GM21717 (cell line): ENCODE measurements at regions not wholly inside any gene's neighbourhood (a gene's known extent, or its start where the extent isn't known, plus 50 kb on each side); places are given as distances from the start of the nearest gene placed in this dataset.
"Not testable (repeated sequence)": the region's sequence is repeated elsewhere in the genome, so short reads cannot be mapped to it uniquely, and the experiment has no call there.

Experiments used
- ATAC-seq: cut with Tn5 transposase; IDR thresholded peaks from one replicate; pipeline ENCODE4 v1.9.1; 2021; ENCODE audit warnings: mild to moderate bottlenecking, moderate library complexity; ENCODE audit not compliant: unreplicated experiment

- no peak for ATAC-seq
Observed at GRCh38 chr4:151559595-151559994, 150.6 kb downstream of the FHIP1A start.

GRCh38 chr4:151561551-151562256 is 152.7 kb downstream of the FHIP1A start:
- no peak for ATAC-seq

GRCh38 chr4:151563194-151563593 is 154.2 kb downstream of the FHIP1A start:
- no peak for ATAC-seq

- no peak for ATAC-seq
Observed at GRCh38 chr4:151564321-151564720, 155.3 kb downstream of the FHIP1A start.

GRCh38 chr4:151565583-151565982 is 156.6 kb downstream of the FHIP1A start:
- ATAC-seq, result no peak

- no peak for ATAC-seq
Observed at GRCh38 chr4:151566053-151566452, 157.1 kb downstream of the FHIP1A start.

- peak; percentile 77 for ATAC-seq
Observed at GRCh38 chr4:151567056-151567455, 158.1 kb downstream of the FHIP1A start.

- no peak for ATAC-seq
Observed at GRCh38 chr4:151568966-151569365, 160.0 kb downstream of the FHIP1A start.

GRCh38 chr4:151569650-151570049 is 160.7 kb downstream of the FHIP1A start:
- ATAC-seq, result no peak

- ATAC-seq, result no peak
Observed at GRCh38 chr4:151573474-151573873, 164.5 kb downstream of the FHIP1A start.

- no peak for ATAC-seq
Observed at GRCh38 chr4:151573945-151574344, 165.0 kb downstream of the FHIP1A start.

GRCh38 chr4:151574968-151575367 is 166.0 kb downstream of the FHIP1A start:
- ATAC-seq, result no peak

GRCh38 chr4:151575646-151576045 is 166.7 kb downstream of the FHIP1A start:
- ATAC-seq, result no peak

- ATAC-seq, result no peak
Observed at GRCh38 chr4:151576627-151577026, 167.7 kb downstream of the FHIP1A start.

GRCh38 chr4:151581570-151581969 is 172.6 kb downstream of the FHIP1A start:
- no peak for ATAC-seq

- ATAC-seq, result no peak
Observed at GRCh38 chr4:151582098-151582497, 173.1 kb downstream of the FHIP1A start.

- no peak for ATAC-seq
Observed at GRCh38 chr4:151583157-151583914, 174.4 kb downstream of the FHIP1A start.

GRCh38 chr4:151584101-151584500 is 175.1 kb downstream of the FHIP1A start:
- no peak for ATAC-seq

GRCh38 chr4:151595629-151596028 is 165.2 kb downstream of the GATB start:
- not testable (repeated sequence) for ATAC-seq

GRCh38 chr4:151597691-151598090 is 163.1 kb downstream of the GATB start:
- not testable (repeated sequence) for ATAC-seq

GRCh38 chr4:151599863-151600262 is 160.9 kb downstream of the GATB start:
- no peak for ATAC-seq

- no peak for ATAC-seq
Observed at GRCh38 chr4:151600432-151600831, 160.4 kb downstream of the GATB start.
